MCF 10A (cell line): ENCODE measurements at regions not wholly inside any gene's neighbourhood (a gene's known extent, or its start where the extent isn't known, plus 50 kb on each side); places are given as distances from the start of the nearest gene placed in this dataset.

ENCODE experiments used
- BruUV-seq: library from RNA; stranded (reverse); fragments of 400-500 nt; replicated peaks from 2 replicates; lab custom pipeline; 2021; lab: Mats Ljungman, UMichigan
- CTCF ChIA-PET: fragments of 300-600 bp; sonication (Branson Sonifier 250); formaldehyde crosslinking; extraction: SDS; loops from one replicate; lab custom pipeline; 2021; ENCODE audit warnings: antibody characterized with exemption, inconsistent platforms; lab: Yijun Ruan, JAX
- POLR2A ChIA-PET: fragments of 300-600, 350-650 bp; sonication (Branson Sonifier 250); formaldehyde crosslinking; extraction: SDS; loops from one replicate; lab custom pipeline; 2020; ENCODE audit warnings: antibody characterized with exemption, inconsistent platforms; lab: Yijun Ruan, JAX
- DNase-seq: peaks from one replicate; pipeline ENCODE4 v3.0.0-alpha.2; 2018; ENCODE audit not compliant: unreplicated experiment
- H3K27ac Mint-ChIP-seq: one replicate; pipeline ENCODE4 v1.8.0; 2022; ENCODE audit warnings: mild to moderate bottlenecking, low read depth, mixed read lengths; ENCODE audit not compliant: unreplicated experiment
- H3K27me3 Mint-ChIP-seq: one replicate; pipeline ENCODE4 v1.8.0; 2022; ENCODE audit warnings: mixed read lengths; ENCODE audit not compliant: insufficient read depth, unreplicated experiment
- H3K36me3 Mint-ChIP-seq: one replicate; pipeline ENCODE4 v1.8.0; 2022; ENCODE audit warnings: mild to moderate bottlenecking, moderate library complexity, mixed read lengths; ENCODE audit not compliant: insufficient read depth, unreplicated experiment
- H3K4me1 Mint-ChIP-seq: one replicate; pipeline ENCODE4 v1.8.0; 2022; ENCODE audit warnings: mixed read lengths; ENCODE audit not compliant: insufficient read depth, unreplicated experiment
- H3K4me3 Mint-ChIP-seq: one replicate; pipeline ENCODE4 v1.8.0; 2022; ENCODE audit warnings: mild to moderate bottlenecking, moderate library complexity, mixed read lengths; ENCODE audit not compliant: unreplicated experiment
- H3K9me3 Mint-ChIP-seq: one replicate; pipeline ENCODE4 v1.8.0; 2022; ENCODE audit warnings: mixed read lengths; ENCODE audit not compliant: unreplicated experiment
- CTCF ChIP-seq: fragments of 200-600 bp; IDR thresholded peaks from one replicate; pipeline ENCODE4 v1.8.0; 2022; ENCODE audit warnings: antibody characterized with exemption, mild to moderate bottlenecking; ENCODE audit not compliant: unreplicated experiment
- intact Hi-C: fragments of 100-400 bp; cut with micrococcal nuclease; formaldehyde crosslinking; loops from 2 replicates; pipeline ENCODE4 v1.14.1; 2022

- TF ChIP-seq CTCF = no peak
- DNase-seq = no peak
- ChIA-PET POLR2A (interaction anchor here (0.6 kb wide), 1 partner anchor 382 kb away, joined by 3 read pairs; no protein-coding TSS in a partner anchor), CTCF (no interaction called here)
- Mint-ChIP-seq H3K4me3 (no peak overlapping the region), H3K27ac (no peak overlapping the region), H3K36me3 (no peaks in the 10 kb centered on the region), H3K27me3 (no peaks in the 10 kb centered on the region), H3K4me1 (no peaks in the 10 kb centered on the region), H3K9me3 (peaks cover 5% of the 10 kb centered on the region)
- intact Hi-C loops = no loop called here
- no TSS peak for BruUV-seq
Measured at GRCh38 chr2:160735696-160736095, 242.1 kb upstream of the RBMS1 start.

GRCh38 chr2:160736148-160737028 lies 242.8 kb upstream of the RBMS1 start:
- ChIA-PET CTCF (interaction anchor here (0.9 kb wide), 1 partner anchor 11 kb away, joined by 3 read pairs; no protein-coding TSS in a partner anchor), POLR2A (interaction anchor here (0.6 kb wide), 2 partner anchors 294 to 383 kb away, joined by 3 to 5 read pairs; no protein-coding TSS in a partner anchor)
- Mint-ChIP-seq H3K4me1 (no peaks in the 10 kb centered on the region), H3K4me3 (no peak overlapping the region), H3K9me3 (peaks cover 5% of the 10 kb centered on the region), H3K27ac (no peak overlapping the region), H3K36me3 (no peaks in the 10 kb centered on the region), H3K27me3 (no peaks in the 10 kb centered on the region)
- TF ChIP-seq CTCF = no peak
- BruUV-seq = no TSS peak
- intact Hi-C loops = no loop called here
- DNase-seq = no peak

DNA sequence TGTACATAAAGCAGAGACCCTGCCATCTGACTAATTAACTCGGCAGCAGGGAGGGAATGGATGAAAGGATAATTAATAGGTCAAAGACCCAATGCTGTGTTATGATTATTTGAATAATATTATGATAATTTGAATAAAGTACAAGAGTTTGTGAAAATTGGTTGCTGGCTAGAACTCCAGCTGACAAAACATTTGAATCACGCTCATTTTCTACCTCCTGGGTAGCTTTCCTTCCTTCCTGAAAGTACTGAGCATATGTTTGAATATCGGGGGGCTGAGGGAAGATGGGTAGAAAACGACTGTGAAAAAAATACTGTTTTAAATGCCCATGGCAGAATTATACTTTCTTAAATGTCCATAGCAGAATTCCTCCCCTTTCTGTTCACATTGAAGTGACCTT lies 243.6 kb upstream of the RBMS1 start:
- BruUV-seq = no TSS peak
- Mint-ChIP-seq H3K4me1 (peaks cover 3% of the 10 kb centered on the region), H3K4me3 (no peak overlapping the region), H3K9me3 (peaks cover 5% of the 10 kb centered on the region), H3K36me3 (no peaks in the 10 kb centered on the region), H3K27me3 (no peaks in the 10 kb centered on the region), H3K27ac (no peak overlapping the region)
- POLR2A ChIA-PET = no interaction called here
- no peak for TF ChIP-seq CTCF
- no peak for DNase-seq
- CTCF ChIA-PET = interaction anchor here (0.9 kb wide), 1 partner anchor 12 kb away, joined by 3 read pairs; no protein-coding TSS in a partner anchor
- intact Hi-C loops = no loop called here

DNA sequence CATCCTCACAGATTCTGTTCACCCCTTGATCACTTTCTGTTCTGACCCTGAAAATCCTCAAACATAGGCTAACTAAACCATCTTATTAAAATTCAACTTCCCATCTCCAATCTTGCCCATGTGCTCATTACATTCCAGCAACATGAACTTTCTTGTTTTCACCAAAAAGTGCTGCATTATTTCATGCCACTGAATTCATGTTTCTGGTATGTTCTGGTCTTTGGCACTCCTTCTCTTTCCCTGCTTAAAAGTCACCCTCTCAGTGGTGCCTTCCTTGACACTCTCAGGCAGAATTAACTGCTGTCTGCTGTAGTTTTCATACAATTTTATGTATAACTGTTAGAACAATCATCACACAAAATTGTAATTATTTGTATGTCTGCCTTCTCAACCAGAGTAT lies 247.7 kb upstream of the RBMS1 start:
- Mint-ChIP-seq H3K4me3 (no peak overlapping the region), H3K27ac (no peak overlapping the region), H3K4me1 (peaks cover 7% of the 10 kb centered on the region), H3K9me3 (no peaks in the 10 kb centered on the region), H3K36me3 (no peaks in the 10 kb centered on the region), H3K27me3 (no peaks in the 10 kb centered on the region)
- no TSS peak for BruUV-seq
- no peak for DNase-seq
- ChIA-PET POLR2A (interaction anchor here (0.7 kb wide), 1 partner anchor 911 kb away, joined by 3 read pairs; no protein-coding TSS in a partner anchor), CTCF (no interaction called here)
- no peak for TF ChIP-seq CTCF
- intact Hi-C loops = loop anchor here (10.0 kb wide), 1 partner anchor 306 kb away; no protein-coding TSS in a partner anchor
